NT2/D1 (cell line): ENCODE measurements at regions not wholly inside any gene's neighbourhood (a gene's known extent, or its start where the extent isn't known, plus 50 kb on each side); places are given as distances from the start of the nearest gene placed in this dataset.

Experiments
- SUZ12 ChIP-seq: IDR thresholded peaks from 2 replicates; pipeline ENCODE4 v1.6.1; 2011; ENCODE audit not compliant: insufficient read length, insufficient read depth; ENCODE audit errors: extremely low read depth
- YY1 ChIP-seq: IDR thresholded peaks from 2 replicates; pipeline ENCODE4 v1.6.1; 2011; ENCODE audit not compliant: insufficient read length, insufficient read depth

DNA sequence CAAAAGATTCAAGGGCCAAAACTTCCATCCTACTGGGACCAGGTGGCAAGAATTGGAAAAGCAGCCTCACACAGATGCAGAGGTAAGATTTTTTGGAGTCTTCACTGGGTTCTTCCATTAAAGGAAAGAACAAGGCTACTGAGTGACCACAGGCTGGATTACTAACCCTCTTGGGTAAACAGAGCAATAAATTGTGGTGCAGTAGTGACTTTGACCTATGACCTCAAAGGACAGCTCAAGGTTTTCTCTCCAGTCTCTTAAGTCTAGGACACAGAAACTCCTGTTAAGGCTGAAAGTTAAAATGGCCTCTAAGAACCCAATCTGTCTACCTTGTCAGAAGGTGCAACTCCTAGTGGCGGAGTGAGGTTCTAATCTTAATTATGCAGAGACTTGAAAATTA, 464.9 kb downstream of the SMARCA1 start:
- no peak for TF ChIP-seq YY1
- no peak for TF ChIP-seq SUZ12
